ENCODE measurements at regions not wholly inside any gene's neighbourhood (a gene's known extent, or its start where the extent isn't known, plus 50 kb on each side); places are given as distances from the start of the nearest gene placed in this dataset.

- Mint-ChIP-seq H3K27ac (no peak overlapping the region), H3K4me3 (no peak overlapping the region), H3K4me1 (peaks cover 0 to 6% of the 10 kb centered on the region in 2 experiments; a peak in 1 of 4 replicates), H3K9me3 (no peaks in the 10 kb centered on the region), H3K27me3 (ENCODE audit: low read depth) (no peaks in the 10 kb centered on the region), H3K36me3 (ENCODE audit: insufficient read depth in 1 of 3, low read depth in 3 of 3) (no peaks in the 10 kb centered on the region)
- no peak overlapping the region for H3K56ac ChIP-seq (ENCODE audit: insufficient read length, low read depth, low read length)
- no peaks in the 10 kb centered on the region for H3K27me3 ChIP-seq (ENCODE audit: insufficient read depth, low read length)
- TF ChIP-seq, protein P1, sequence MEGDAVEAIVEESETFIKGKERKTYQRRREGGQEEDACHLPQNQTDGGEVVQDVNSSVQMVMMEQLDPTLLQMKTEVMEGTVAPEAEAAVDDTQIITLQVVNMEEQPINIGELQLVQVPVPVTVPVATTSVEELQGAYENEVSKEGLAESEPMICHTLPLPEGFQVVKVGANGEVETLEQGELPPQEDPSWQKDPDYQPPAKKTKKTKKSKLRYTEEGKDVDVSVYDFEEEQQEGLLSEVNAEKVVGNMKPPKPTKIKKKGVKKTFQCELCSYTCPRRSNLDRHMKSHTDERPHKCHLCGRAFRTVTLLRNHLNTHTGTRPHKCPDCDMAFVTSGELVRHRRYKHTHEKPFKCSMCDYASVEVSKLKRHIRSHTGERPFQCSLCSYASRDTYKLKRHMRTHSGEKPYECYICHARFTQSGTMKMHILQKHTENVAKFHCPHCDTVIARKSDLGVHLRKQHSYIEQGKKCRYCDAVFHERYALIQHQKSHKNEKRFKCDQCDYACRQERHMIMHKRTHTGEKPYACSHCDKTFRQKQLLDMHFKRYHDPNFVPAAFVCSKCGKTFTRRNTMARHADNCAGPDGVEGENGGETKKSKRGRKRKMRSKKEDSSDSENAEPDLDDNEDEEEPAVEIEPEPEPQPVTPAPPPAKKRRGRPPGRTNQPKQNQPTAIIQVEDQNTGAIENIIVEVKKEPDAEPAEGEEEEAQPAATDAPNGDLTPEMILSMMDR (conservative IDR thresholded peaks at IDR 0.05): no peak
- H2BK5ac ChIP-seq (ENCODE audit: insufficient read length, low read length): no peak overlapping the region
- H2BK12ac ChIP-seq (ENCODE audit: insufficient read length, low read depth, low read length): no peak overlapping the region
- H3K4me2 ChIP-seq (ENCODE audit: insufficient read depth, insufficient read length, low read length): no peak overlapping the region
- H4K20me1 ChIP-seq (ENCODE audit: control insufficient read depth, insufficient read depth, insufficient read length): no peaks in the 10 kb centered on the region
- no peaks in the 10 kb centered on the region for H3K79me1 ChIP-seq (ENCODE audit: insufficient read depth, low read depth, low read length, poor library complexity, severe bottlenecking)
- no peak overlapping the region for H3K18ac ChIP-seq (ENCODE audit: insufficient read length, low read depth, low read length)
- H3K9ac ChIP-seq (ENCODE audit: extremely low read depth, insufficient read length, low read length): no peak overlapping the region
- no peaks in the 10 kb centered on the region for H3K4me1 ChIP-seq (ENCODE audit: insufficient read depth, low read length)
- DNase-seq: no peak
- H3K14ac ChIP-seq (ENCODE audit: insufficient read depth, low read length): no peak overlapping the region
- no peak overlapping the region for H3K27ac ChIP-seq (ENCODE audit: insufficient read length, low read depth, low read length)
- H2BK15ac ChIP-seq (ENCODE audit: low read depth, low read length): no peak overlapping the region
- H3K9me3 ChIP-seq (ENCODE audit: control insufficient read depth, low read depth, low read length): no peaks in the 10 kb centered on the region
- no peak overlapping the region for H2BK20ac ChIP-seq (ENCODE audit: low read depth, low read length, poor library complexity, severe bottlenecking)
- no peaks in the 10 kb centered on the region for H3K79me2 ChIP-seq (ENCODE audit: insufficient read depth, low read length)
- H3T11ph ChIP-seq (ENCODE audit: low read length): no peak overlapping the region
- no peak overlapping the region for H4K5ac ChIP-seq (ENCODE audit: insufficient read length, low read depth, low read length)
- H4K91ac ChIP-seq (ENCODE audit: insufficient read length, low read depth, low read length): no peak overlapping the region
- H3K23me2 ChIP-seq (ENCODE audit: insufficient read length, low read depth, low read length, poor library complexity, severe bottlenecking): no peaks in the 10 kb centered on the region
- no peak overlapping the region for H2AK5ac ChIP-seq (ENCODE audit: insufficient read length, low read length)
- H4K8ac ChIP-seq (replicated peaks; ENCODE audit: insufficient read length, low read depth, low read length): no peak overlapping the region
- H3K4ac ChIP-seq (ENCODE audit: low read depth, low read length): no peak overlapping the region
- no peak overlapping the region for H2BK120ac ChIP-seq (ENCODE audit: low read depth, low read length, poor library complexity, severe bottlenecking)
- WGBS (ENCODE audit: extremely low coverage, insufficient read length, low lambda C conversion rate): no CpG with 5 or more reads among the region's 10 CpGs
- no peak overlapping the region for H3K23ac ChIP-seq (ENCODE audit: insufficient read length, low read depth, low read length)
- no peak overlapping the region for H2AFZ ChIP-seq (ENCODE audit: low read length)
Observed at GRCh38 chr6:88311561-88311960, 145.4 kb upstream of the CNR1 start.

All from H9 (cell line).